Iris pigment epithelial cell (primary cell): ENCODE measurements at regions not wholly inside any gene's neighbourhood (a gene's known extent, or its start where the extent isn't known, plus 50 kb on each side); places are given as distances from the start of the nearest gene placed in this dataset.

Experiments
- DNase-seq: peaks from one replicate; pipeline ENCODE4 v3.0.0-alpha.2; 2011; ENCODE audit warnings: low read depth

DNA sequence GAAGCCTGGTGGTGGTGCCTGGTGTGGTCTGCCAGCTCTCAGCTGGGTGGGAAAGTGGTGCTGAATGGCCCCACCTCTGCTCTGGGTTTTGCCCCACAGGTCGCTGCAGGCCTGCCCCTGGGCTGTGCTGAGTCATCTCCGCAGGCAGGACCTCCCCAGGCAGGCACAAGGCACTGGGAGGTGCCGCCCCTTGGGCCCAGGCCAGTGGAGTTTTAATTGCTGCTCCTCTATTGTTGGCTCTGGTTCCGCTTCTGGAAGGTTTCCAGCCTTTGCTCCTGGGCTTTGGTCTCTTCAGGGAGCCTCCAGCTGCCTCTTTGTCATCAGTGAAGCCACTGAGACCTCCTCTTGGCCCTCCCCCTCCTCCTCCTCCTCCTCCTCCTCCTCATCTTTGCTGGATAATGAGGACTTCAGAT is 180.3 kb upstream of the GRB10 start:
- peak; percentile 40 for DNase-seq

DNA sequence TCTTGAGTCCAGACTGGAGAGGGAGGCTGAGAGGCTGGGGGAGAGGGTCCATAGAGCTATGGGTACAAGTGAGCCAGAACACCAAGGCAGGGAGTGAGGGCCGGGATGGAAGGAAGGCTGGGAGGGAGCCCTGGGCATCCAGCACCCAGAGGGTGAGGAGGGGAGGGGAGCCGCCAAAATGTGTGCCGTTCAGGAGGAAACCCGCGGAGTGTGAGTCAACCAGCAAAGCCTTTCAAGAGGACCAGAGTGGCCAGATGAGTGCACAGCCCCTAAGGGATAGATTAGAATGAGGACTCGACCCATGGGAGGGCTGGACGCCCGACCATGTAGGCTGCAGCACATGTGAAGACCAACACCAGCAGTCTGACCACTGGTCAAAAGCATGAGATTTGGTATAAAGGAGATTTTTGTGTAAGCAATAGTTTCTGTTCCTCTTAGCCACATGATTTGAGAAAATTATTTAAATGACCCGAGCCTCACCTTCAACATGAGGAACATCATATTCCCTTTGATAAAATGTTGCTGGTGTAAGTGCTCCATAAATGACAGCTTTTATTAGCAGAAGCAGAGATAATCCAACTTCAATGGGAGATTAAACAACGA is 179.7 kb upstream of the GRB10 start:
- DNase-seq = no peak

DNA sequence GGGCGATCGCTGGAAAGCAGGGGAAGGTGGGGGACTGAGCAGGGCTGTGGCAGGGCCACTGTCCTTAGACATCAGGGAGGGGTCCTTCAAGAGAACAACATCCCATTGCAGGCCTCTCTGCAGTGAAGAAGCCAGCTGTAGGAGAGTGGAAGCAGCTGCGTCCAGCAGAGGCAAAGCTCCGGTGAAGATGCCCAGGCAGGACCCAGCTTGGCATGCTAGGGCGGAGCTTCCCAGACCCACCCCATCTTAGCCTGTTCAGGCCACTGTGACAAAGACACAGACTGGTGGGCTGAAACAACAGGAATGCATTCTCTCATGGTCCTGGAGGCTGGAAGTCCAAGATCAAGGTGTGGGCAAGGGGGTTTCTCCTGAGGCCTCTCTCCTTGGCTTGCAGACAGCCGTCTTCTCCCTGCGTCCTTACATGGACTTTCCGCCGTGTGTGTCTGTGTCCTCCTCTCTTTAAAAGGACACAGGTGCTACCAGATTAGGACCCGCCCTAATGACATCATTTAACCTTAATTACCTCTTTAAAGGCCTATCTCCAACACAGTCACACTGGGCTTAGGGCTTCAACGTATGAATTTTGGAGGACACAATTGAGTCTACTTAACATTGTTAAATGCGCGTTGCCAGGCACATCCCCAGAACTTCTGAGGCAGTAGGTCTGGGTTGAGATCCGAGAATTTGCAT is 178.1 kb upstream of the GRB10 start:
- no peak for DNase-seq

DNA sequence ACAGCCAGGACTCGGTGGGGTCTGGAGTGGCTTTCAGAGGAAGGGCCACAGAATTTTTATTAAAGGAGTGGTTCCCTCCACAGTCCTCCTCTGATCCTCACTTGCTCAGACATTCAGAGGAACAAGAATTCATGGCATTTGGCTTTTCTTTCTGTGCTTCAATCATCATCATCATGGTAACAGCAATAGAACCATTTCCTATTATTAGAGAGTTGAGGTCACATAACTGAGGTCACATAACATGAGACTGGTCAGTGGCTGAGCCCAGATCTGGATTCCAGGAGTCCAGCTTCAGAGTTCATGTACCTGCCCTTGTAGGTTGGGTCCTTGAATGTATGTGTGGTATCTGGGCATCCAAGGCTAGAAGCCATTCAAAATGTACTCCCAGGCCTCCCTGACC is 177.3 kb upstream of the GRB10 start:
- DNase-seq = no peak

DNA sequence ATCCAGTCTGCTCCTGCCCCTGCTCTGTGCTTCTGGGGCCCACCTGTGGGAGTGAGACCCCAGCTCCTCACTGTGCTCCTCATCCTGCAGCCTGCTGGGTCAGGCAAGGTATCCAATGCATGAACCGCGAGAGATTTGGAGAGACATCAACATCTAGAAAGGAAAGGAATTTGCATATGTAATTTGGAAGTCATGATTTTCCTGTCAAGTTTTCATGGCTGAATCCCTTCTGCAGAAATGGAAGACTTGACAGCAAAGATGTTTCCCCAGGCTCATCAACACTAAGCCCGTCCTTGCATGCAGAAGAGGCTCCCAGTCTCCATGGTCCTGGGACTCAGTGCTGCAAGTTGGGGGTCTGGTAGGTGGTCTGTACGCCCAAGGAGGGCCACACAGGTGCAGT is 176.9 kb upstream of the GRB10 start:
- DNase-seq = no peak

DNA sequence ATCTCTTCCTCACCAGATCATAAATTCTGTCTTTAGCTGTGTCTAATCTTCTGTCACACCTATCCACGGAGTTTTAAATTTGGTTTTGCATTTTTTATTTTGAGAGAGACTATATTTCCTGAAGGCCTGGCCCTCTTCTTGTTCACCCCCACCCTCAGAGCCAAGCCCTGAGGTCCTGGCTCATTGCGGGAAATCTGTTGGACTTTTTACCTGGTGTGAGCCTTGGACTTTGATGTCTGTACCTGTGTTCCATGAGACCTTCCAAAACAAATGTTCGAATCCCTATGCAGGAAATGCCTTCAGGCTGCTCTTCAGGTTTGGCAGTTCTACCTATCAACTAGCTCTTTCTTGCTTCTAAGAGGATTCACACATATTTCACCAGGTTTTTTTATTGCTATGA is 175.2 kb upstream of the GRB10 start:
- DNase-seq = no peak

DNA sequence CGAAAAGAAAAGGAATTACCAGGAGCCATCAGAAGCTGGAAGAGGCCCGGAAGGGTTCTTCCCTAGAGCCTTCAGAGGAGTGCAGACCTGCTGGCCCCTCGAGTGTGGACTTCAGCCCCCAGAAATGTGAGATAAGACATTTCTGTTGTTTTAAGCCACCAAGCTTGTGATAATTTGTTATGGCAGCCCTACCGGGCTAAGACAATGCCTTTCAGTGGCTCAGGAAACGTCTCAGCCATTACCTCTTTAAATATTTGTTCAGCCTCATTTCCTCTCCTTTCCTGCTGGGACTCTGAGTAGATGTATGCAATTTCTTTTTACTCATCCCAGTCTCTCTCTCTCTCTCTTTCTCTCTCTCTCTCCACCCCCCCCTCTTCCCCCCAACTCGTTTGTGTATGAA is 174.7 kb upstream of the GRB10 start:
- no peak for DNase-seq

DNA sequence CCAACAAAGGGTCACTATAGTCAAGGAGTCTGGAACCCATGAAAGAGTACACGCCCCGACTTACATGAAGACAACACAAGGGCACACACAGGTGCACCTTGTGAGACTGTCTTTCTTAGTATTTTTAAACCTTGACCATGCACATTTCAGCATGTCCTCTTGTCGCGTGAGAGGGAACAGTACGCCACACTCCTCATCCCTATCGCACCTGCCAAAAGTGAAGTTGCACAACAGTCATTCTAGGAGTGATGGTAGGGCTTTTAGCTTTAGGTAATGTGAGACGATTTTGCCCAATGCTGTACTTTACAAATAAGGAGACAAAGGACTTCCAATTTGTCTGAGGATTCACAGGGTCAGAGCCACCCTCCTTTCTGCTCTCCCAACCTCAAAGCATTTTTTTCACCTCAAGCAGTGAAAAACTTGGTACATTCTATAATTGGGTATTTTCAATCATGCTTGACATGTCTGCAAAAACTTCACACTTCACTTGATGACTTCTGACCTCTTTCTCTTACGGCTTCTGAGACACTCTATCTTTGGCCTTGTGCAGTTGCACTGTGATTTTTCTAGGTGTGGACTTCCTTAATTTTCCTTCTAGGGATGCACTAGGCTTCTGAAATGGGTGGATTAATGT is 173.9 kb upstream of the GRB10 start:
- no peak for DNase-seq

DNA sequence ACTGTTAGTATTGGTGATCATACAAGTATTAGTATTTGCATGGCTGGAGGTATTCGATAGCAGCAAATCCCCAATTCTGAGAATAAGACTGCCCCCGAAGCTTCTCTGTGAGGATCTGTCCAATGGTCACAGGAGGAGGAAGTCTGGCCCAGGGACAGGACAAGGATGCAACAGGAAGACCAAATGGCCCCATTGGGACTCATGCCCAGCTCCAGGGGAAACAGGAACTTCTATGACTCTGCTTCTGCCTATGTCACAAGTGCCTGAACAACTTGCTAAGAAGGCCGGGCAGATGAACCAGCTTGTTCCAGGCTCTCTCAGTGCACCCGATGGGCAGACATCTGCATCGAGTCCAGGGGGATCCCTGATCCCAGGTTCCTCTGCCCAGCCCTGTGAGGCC is 172.0 kb upstream of the GRB10 start:
- no peak for DNase-seq

DNA sequence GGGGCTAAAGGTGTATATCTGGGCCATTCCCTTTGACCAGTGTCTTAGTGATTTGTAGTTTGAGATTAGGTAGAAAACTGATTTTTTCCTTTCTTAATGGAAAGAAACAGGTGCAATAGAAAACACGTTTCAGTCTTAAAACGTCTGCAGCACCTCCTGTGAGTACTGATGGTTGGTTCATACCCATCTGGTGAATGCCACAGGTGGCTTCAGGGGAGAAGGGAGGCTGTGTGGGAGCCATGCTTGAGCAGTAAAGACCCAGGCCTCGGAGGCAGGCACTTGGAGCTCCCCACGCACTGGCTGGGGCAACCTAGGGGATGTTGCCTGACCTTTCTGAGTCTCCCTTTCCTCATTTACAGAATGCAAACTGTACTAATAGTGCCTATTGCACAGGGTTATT is 171.5 kb upstream of the GRB10 start:
- no peak for DNase-seq

DNA sequence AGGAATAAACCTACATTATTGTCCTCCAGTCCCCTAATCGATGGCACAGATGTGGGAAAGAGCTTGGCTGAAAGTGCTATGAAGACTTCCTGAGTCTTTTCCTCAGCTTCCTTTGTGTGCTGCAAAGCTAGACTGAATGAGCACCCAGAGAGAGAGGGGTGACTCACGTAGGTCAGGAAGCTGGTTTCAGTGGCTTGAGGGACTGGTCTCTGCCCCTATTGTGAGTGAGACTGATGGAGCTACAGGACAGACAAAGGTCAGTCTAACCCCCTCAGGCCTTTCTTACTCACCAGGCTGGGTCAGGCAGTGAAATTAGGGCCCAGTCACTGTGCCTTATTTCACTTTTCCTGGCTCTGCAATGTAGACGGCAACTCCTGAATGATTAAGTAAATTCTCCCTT is 171.1 kb upstream of the GRB10 start:
- DNase-seq = peak; percentile 56

DNA sequence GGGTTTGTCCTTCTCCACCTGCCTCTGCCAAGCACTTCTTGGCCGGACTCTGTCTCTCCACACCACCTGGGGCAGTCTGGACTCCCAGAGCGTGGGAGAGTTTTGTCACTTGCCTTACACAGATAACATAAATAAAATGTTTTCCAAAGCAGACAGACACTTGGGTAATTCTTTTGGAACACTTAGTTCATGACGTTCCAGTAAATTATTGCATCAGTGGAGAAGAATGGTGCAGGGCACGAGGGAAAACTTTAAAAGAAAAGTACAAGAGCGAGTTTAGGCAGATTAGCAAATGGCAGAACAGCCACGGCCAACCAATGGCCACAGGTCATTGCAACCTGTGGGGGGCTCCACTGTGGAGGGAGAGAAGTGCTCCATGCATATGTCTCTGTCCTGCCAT is 170.6 kb upstream of the GRB10 start:
- peak; percentile 20 for DNase-seq

DNA sequence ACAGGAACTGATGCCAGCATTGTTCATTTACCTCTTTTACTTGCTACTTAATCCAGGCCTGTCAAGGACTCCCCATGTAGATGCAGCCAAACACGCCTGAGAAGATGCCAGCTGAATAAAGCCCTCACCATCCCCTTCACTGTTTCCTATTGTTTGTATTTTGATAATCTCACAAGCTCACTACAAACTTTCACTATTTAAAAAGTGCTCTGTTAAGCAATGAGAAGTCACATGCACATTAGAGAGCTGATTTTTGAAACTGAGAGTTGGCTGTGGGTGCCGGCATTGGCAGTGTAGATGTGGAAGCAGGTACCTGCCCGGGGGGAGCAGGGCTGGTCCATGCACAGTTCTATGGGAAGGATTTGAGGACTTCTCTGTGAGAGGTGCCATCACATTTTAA is 169.8 kb upstream of the GRB10 start:
- no peak for DNase-seq

DNA sequence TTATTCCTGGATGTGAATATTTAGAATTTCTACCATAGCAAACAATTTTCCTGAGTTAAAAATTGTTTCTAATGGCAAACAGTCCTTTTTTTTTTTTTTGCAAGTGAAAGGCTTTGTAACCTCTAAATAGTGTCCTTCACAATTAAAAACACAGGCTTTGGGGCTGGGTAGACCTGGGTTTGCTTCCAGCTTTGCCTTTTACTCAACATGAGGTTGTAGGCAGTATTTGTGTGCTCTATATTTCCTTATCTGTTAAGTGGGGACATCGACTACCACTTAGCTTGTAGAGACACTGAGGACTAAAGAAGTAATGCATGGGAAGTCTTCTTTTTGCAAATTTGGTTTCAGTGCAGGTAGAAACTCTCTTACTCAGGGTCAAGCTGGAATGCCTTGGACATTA is 169.4 kb upstream of the GRB10 start:
- DNase-seq = no peak

DNA sequence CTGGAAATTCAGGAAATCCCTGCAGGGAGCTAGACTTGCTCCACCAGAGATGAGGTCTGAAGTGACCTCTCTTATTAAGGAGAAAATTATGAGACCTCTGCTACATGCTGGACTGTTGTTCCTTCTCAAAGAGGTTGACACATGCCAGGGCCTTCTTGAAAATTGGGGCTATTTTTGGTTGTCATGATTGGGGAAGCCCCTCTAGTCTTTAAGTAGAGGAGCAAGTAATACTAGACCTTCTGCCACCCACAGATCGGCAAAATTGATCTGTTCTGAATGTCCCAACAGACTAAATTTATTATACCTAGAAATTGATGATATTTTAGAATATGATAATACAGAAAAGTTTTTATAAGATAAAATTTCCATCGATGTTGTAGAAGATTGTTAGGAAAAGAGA is 160.8 kb upstream of the GRB10 start:
- DNase-seq = no peak

DNA sequence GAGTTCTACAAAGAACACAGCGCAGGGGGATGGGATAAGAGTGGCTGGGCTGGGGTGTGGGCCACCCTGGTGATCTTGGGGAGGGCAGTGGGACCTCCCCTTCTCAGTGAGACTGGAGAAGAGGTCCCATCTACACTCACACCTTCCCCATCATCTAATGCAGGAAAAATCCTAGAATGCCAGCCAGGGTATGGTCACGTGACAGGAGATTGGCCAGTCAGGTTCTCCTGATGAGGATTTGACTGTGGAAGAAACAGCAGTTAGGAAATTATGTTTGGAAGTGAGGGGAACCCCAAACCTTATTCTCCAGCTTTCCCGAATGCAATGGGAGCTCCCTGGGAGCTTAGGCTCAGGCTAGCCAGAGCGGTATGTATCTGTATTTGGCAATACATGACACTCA is 158.8 kb upstream of the GRB10 start:
- no peak for DNase-seq

DNA sequence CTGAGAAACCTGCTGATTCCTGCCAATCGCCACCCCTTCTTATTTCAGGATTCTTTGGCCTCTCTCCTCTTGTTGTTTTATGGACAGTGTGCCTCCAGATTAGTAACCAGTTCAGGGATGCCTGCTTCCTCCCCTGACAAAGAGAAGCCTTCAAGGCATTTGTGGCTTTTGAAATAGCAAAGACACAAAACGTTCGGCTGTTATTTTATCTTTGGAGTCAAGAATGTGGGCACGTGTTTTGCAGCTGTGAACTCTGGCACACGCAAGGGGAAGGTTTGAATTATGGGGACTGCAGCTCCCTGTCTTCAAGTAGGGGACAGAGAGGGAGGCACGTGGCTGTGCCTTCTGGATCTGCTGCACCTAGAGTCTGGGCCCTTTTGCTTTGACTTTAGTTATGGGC is 157.9 kb upstream of the GRB10 start:
- peak; percentile 9 for DNase-seq

DNA sequence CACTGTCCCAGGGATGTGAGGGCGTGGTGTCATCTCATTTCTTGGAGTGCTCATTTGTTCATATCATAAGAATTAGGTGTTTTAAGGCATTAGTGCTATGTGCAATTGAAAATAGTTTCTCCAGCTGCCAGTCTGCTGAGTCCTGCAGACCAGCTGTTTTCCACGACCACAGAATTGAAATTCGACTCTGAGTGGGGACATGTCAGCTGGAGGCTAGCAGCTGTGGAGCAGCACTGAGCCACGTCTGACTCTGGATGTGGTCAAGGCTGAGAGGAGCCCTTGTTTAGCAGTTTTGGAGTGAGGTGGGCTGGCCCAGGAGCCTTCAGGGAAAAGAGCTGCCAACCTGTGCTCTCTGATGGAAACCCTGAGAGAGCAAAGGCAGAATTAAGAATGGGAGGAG is 156.3 kb upstream of the GRB10 start:
- DNase-seq = peak; percentile 37

DNA sequence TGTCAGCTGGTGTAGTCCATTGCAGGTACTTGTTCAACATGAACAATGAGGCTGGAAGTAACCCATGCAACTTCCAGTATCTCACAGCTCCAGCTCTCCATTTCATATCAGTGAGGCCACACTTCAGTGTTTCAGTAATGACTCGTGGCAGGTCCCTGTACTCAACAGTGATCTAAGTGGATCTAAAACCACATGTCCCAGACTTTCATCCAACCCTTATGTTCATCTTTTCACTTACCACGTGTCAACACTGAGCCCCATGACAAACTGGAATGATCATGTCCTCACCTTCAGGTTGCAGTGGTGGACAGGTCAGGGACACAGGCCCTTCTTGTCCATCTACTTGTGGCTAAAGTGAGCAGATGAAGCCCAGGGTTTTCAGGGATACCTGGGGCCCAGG is 155.0 kb upstream of the GRB10 start:
- no peak for DNase-seq

DNA sequence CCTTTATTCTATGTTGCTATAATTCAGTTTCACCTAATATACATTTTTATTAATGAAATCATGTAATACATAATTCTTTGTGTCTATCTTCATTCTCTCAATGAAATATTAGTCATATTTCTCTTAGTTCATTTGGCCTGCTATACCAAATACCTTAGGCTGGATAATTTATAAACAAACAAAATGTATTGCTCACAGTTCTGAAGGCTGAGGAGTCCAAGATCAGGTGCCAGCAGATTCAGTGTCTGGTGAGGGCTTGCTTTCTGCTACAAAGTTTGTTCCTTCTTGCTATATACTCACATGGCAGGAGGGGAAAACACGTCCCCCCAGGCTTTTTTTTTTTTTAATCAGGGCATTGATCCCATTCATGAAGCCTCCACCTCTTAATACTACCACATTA is 143.4 kb upstream of the GRB10 start:
- no peak for DNase-seq

DNA sequence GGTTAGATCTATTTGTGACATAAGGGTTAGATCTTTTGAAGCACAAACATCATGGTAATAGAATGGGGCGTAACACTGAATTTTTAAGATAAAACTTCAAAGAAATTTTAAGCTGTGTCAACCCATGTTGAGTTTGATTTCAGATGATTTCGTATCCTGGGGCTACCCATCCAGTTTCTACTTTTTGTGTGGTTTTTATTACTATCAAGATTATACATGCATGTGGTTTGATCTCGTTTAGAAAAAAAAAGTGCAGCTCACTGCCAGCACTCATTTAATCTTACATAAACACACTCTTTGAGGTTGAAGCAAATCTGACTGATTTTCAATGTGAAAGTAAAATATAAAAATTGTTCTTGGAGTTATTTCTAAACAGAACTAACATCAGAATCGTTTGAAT is 140.8 kb upstream of the GRB10 start:
- no peak for DNase-seq

DNA sequence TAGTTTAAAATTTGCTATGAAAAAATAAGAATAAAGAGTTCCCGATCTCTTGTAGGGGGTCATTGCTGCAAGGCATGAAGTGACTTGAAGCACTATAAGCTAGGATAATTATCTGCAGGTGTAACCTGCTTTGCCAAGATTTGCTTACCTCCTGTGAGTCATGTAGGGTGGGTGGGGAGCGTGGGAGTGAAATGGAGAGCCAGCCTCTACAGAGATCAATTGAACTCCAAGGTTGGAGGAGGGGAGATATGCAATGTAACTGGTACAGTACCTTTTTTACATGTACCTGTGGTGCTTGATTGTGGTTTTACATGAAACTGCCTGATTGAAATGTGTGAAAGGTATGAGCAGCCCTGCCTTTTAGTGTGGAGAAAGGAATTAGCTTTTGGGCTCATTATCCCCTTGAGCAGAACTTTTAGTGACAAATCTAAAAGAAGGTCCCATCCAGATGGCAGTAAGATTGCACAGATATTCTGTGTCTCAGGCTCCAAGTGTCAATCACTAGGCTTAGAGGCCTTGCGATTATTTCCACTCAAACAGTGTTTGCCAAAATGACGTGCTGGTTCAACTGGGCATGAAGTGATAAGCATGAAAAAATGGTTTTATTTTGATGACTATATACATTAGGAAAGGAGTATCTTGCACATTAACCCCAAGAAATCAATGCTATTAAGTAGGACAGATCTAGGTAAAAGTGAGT is 138.6 kb upstream of the GRB10 start:
- no peak for DNase-seq

DNA sequence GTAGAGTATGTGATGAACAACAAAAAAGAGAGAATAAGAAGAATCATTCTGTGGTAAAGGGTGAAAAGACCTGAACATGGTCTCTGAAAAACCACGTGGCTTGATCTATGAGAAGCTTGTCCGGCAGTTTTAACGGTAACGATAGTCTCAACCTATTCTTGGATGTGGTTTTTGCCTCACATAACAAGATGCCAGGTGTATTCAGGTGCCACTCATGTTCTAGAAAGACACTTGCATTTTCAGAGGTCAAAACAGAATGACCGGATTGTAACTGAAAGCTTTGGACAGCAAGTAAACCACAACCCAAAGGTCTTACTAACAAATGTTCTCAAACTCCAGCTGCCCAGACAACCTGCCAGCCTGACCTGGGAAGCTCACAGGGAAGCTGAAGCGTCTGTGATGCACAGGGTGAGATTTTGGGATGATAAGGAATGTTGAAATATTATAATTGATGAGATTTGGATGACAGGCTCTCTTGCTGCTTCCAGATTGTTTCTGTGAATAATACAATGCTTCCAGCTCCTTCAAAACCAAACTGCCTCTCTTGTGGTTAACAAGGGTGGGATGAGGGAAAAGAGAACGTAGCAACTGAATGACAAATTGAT is 137.4 kb upstream of the GRB10 start:
- no peak for DNase-seq
